ENCODE measurements at regions not wholly inside any gene's neighbourhood (a gene's known extent, or its start where the extent isn't known, plus 50 kb on each side); places are given as distances from the start of the nearest gene placed in this dataset.

DNA sequence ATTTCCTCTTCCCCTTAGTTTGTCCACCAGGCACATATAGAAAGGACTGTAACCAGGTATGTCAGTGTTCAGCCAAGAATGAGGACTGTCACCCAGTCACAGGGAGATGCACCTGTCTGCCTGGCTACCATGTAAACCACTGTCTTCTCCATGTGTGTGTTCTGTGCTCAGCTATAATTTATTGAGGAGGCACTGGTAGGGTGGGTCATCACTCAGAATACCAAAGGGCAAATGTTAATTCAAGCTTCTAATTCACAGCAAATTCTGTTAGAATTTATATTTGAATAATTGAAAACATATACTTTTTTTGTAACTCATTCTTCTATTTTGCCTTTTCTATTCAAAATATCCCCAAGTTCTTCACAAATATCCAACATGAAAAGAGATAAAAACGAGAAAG lies 780.4 kb downstream of the MECOM start:
- TF ChIP-seq POLR2A (IDR thresholded peaks at IDR 0.05) (no peak), CTCF (IDR thresholded peaks at IDR 0.05) (no peak)
- intact Hi-C loops (cut with DNase I), result no loop called here
- 41 to 59% methylated on average over 1 of the region's 1 CpG for WGBS, 2 donors

GRCh38 chr3:168881804-168882203 lies 781.7 kb downstream of the MECOM start:
- no peak overlapping the region for H3K4me3 ChIP-seq (replicated peaks in 1 of 3)
- H3K36me3 ChIP-seq, result no peaks in the 10 kb centered on the region
- peaks cover 9 to 12% of the 10 kb centered on the region in 2 donors for H3K4me1 ChIP-seq
- TF ChIP-seq CTCF (IDR thresholded peaks at IDR 0.05) (no peak), POLR2A (IDR thresholded peaks at IDR 0.05) (no peak)
- no peaks in the 10 kb centered on the region for H3K27me3 ChIP-seq
- no peak overlapping the region for H3K27ac ChIP-seq
- H3K9me3 ChIP-seq, result no peaks in the 10 kb centered on the region
- intact Hi-C loops (cut with DNase I), result no loop called here
- DNase-seq, result no peak
- 70 to 79% methylated on average over 3 of the region's 3 CpGs for WGBS, 2 donors

More for the DNA sequence above, 780.4 kb downstream of the MECOM start:
- Histone ChIP-seq H3K36me3 (no peaks in the 10 kb centered on the region), H3K4me1 (peaks cover 10 to 16% of the 10 kb centered on the region in 2 donors), H3K27ac (no peak overlapping the region), H3K4me3 (replicated peaks in 1 of 3) (no peak overlapping the region), H3K9me3 (no peaks in the 10 kb centered on the region), H3K27me3 (no peaks in the 10 kb centered on the region)
- no peak for DNase-seq

- H3K27ac ChIP-seq, result no peak overlapping the region
- no peak for DNase-seq
- intact Hi-C loops (cut with DNase I), result no loop called here
- no peaks in the 10 kb centered on the region for H3K36me3 ChIP-seq
- H3K9me3 ChIP-seq, result no peaks in the 10 kb centered on the region
- peaks cover 0 to 12% of the 10 kb centered on the region in 2 donors for H3K4me1 ChIP-seq
- no peak overlapping the region for H3K4me3 ChIP-seq (replicated peaks in 1 of 3)
- TF ChIP-seq POLR2A (IDR thresholded peaks at IDR 0.05) (no peak), CTCF (IDR thresholded peaks at IDR 0.05) (no peak)
- WGBS, 2 donors, result 93 to 97% methylated on average over 1 of the region's 1 CpG
- H3K27me3 ChIP-seq, result no peaks in the 10 kb centered on the region
Measured at GRCh38 chr3:168878655-168879054, 782.9 kb upstream of the GOLIM4 start.

DNA sequence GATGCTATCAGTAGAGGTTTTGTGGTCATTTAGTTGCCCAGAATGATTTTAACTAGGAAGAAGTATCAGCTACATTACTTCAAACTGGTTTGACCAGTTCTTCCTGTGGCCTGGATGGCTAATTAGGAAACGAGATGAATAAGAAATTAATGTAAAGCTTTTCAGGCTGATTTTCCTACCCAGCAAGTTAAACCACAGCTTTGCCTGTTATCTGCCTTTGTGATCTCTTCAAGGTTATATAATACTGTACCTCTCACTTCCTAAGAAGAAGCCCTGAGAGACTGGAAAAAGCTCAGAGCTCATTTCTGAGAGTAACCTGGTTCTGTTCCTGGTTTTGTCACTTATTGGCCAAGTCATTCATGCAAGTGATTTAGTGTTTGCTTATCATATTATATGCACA lies 782.2 kb upstream of the GOLIM4 start:
- no peak overlapping the region for H3K27ac ChIP-seq
- no peaks in the 10 kb centered on the region for H3K9me3 ChIP-seq
- 29 to 38% methylated on average over 1 of the region's 1 CpG for WGBS, 2 donors
- H3K4me1 ChIP-seq, result peaks cover 0 to 11% of the 10 kb centered on the region in 2 donors
- H3K27me3 ChIP-seq, result no peaks in the 10 kb centered on the region
- TF ChIP-seq POLR2A (IDR thresholded peaks at IDR 0.05), result no peak
- TF ChIP-seq CTCF (IDR thresholded peaks at IDR 0.05), result no peak
- no peaks in the 10 kb centered on the region for H3K36me3 ChIP-seq
- intact Hi-C loops (cut with DNase I), result no loop called here
- DNase-seq, result no peak
- no peak overlapping the region for H3K4me3 ChIP-seq (replicated peaks in 1 of 3)

DNA sequence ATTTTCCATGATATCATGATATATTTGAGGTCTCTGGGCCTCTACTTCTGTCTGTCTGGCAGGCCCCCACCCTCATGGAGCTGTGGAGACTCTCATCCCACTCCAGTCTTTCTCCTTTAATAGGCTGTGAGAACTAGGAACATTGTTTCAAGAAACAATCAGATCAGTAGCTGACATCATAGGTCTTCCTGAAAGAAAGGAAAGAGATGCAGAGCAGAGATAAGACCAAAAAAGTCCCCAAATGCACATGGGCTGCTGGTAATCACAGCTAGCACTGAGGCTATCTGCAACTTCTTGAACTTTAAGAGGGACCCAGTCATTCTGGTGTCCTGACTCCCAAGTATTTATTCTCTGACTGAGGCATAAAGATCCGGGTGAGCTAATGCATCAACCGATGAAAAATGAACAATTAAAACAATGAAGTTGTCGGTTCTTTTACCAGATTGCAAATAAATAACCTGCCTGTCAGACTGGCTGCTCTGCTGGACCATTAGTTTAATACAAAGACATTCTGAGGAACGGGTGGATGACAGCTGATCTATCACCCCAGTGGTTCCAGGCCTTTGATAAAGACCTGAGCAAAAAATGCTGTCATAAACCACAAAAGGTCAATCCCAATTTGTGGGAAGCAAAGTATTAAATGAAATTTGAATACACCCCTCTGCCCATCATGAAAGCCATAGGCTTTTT lies 780.8 kb upstream of the GOLIM4 start:
- DNase-seq, result no peak
- H3K4me1 ChIP-seq, result peaks cover 0 to 6% of the 10 kb centered on the region in 2 donors
- no peak overlapping the region for H3K4me3 ChIP-seq (replicated peaks in 1 of 3)
- H3K9me3 ChIP-seq, result no peaks in the 10 kb centered on the region
- intact Hi-C loops (cut with DNase I), result no loop called here
- H3K27ac ChIP-seq, result no peak overlapping the region
- no peak for TF ChIP-seq POLR2A (IDR thresholded peaks at IDR 0.05)
- TF ChIP-seq CTCF (IDR thresholded peaks at IDR 0.05), result no peak
- no peaks in the 10 kb centered on the region for H3K36me3 ChIP-seq
- WGBS, 2 donors, result 61 to 77% methylated on average over 4 of the region's 4 CpGs
- no peaks in the 10 kb centered on the region for H3K27me3 ChIP-seq

Measured in thyroid gland (tissue), 4 donors.